ENCODE measurements at regions not wholly inside any gene's neighbourhood (a gene's known extent, or its start where the extent isn't known, plus 50 kb on each side); places are given as distances from the start of the nearest gene placed in this dataset.

- Mint-ChIP-seq H3K4me3 (no peak overlapping the region), H3K27ac (no peak overlapping the region), H3K27me3 (ENCODE audit: insufficient read depth, low read depth) (peaks cover 17% of the 10 kb centered on the region), H3K9me3 (peaks cover 5% of the 10 kb centered on the region), H3K4me1 (peaks cover 49% of the 10 kb centered on the region), H3K36me3 (no peaks in the 10 kb centered on the region)
- Histone ChIP-seq H3K36me3 (no peaks in the 10 kb centered on the region), H3K9ac (no peak overlapping the region), H2AFZ (replicated peaks) (no peak overlapping the region), H3K27me3 (no peaks in the 10 kb centered on the region), H3K9me3 (ENCODE audit: low read depth) (no peaks in the 10 kb centered on the region), H3F3A (ENCODE audit: low read depth) (no peaks in the 10 kb centered on the region), H4K20me1 (ENCODE audit: low read depth) (no peaks in the 10 kb centered on the region), H3K27ac (no peak overlapping the region), H3K79me2 (ENCODE audit: low read depth) (no peaks in the 10 kb centered on the region), H3K4me2 (no peak overlapping the region), H3K4me3 (no peak overlapping the region), H3K4me1 (no peaks in the 10 kb centered on the region)
- TF ChIP-seq EZH2 (IDR thresholded peaks at IDR 0.05) = no peak
- no peak for TF ChIP-seq CTCF (IDR thresholded peaks at IDR 0.05)
- no peak for TF ChIP-seq EZH2phosphoT487 (IDR thresholded peaks at IDR 0.05)
- DNase-seq (ENCODE audit: low spot score) = no peak
These were observed 123.6 kb upstream of the SMIM21 start for GRCh38 chr18:75551071-75551470.

- Mint-ChIP-seq H3K4me3 (no peak overlapping the region), H3K27ac (peak overlapping the region; percentile 74), H3K4me1 (peaks cover 39% of the 10 kb centered on the region), H3K36me3 (no peaks in the 10 kb centered on the region), H3K27me3 (ENCODE audit: insufficient read depth, low read depth) (peaks cover 17% of the 10 kb centered on the region), H3K9me3 (peaks cover 5% of the 10 kb centered on the region)
- TF ChIP-seq CTCF (IDR thresholded peaks at IDR 0.05) = no peak
- no peak for TF ChIP-seq EZH2 (IDR thresholded peaks at IDR 0.05)
- no peak for TF ChIP-seq EZH2phosphoT487 (IDR thresholded peaks at IDR 0.05)
- H4K20me1 ChIP-seq (ENCODE audit: low read depth) = no peaks in the 10 kb centered on the region
- H3K27ac ChIP-seq = no peak overlapping the region
- H3K9ac ChIP-seq = no peak overlapping the region
- H3K4me3 ChIP-seq = no peak overlapping the region
- H3K79me2 ChIP-seq (ENCODE audit: low read depth) = no peaks in the 10 kb centered on the region
- H3K9me3 ChIP-seq (ENCODE audit: low read depth) = no peaks in the 10 kb centered on the region
- H3K27me3 ChIP-seq = no peaks in the 10 kb centered on the region
- no peaks in the 10 kb centered on the region for H3K4me1 ChIP-seq
- no peak overlapping the region for H3K4me2 ChIP-seq
- H3F3A ChIP-seq (ENCODE audit: low read depth) = no peaks in the 10 kb centered on the region
- H3K36me3 ChIP-seq = no peaks in the 10 kb centered on the region
- peak; percentile 67 for DNase-seq (ENCODE audit: low spot score)
- no peak overlapping the region for H2AFZ ChIP-seq (replicated peaks)
These were observed 120.9 kb upstream of the SMIM21 start for GRCh38 chr18:75548353-75548905.

GRCh38 chr18:75546964-75547363 lies 119.5 kb upstream of the SMIM21 start:
- peaks cover 17% of the 10 kb centered on the region for H3K27me3 Mint-ChIP-seq (ENCODE audit: insufficient read depth, low read depth)
- Histone ChIP-seq H3K27me3 (no peaks in the 10 kb centered on the region), H2AFZ (replicated peaks) (no peak overlapping the region), H3F3A (ENCODE audit: low read depth) (no peaks in the 10 kb centered on the region), H4K20me1 (ENCODE audit: low read depth) (no peaks in the 10 kb centered on the region), H3K9ac (no peak overlapping the region), H3K27ac (no peak overlapping the region), H3K4me3 (no peak overlapping the region), H3K79me2 (ENCODE audit: low read depth) (no peaks in the 10 kb centered on the region), H3K4me1 (no peaks in the 10 kb centered on the region), H3K4me2 (no peak overlapping the region), H3K36me3 (no peaks in the 10 kb centered on the region), H3K9me3 (ENCODE audit: low read depth) (no peaks in the 10 kb centered on the region)
- peaks cover 37% of the 10 kb centered on the region for H3K4me1 Mint-ChIP-seq
- H3K27ac Mint-ChIP-seq = no peak overlapping the region
- H3K9me3 Mint-ChIP-seq = peaks cover 5% of the 10 kb centered on the region
- no peaks in the 10 kb centered on the region for H3K36me3 Mint-ChIP-seq
- DNase-seq (ENCODE audit: low spot score) = no peak
- no peak for TF ChIP-seq EZH2 (IDR thresholded peaks at IDR 0.05)
- TF ChIP-seq CTCF (IDR thresholded peaks at IDR 0.05) = no peak
- no peak for TF ChIP-seq EZH2phosphoT487 (IDR thresholded peaks at IDR 0.05)
- no peak overlapping the region for H3K4me3 Mint-ChIP-seq
